ENCODE measurements at regions not wholly inside any gene's neighbourhood (a gene's known extent, or its start where the extent isn't known, plus 50 kb on each side); places are given as distances from the start of the nearest gene placed in this dataset.

- DNase-seq (ENCODE audit: low read depth in 2 of 2) = no peak
Measured at GRCh38 chr2:45178854-45179253, 169.6 kb upstream of the SIX2 start.

GRCh38 chr2:45178359-45178758 lies 169.1 kb upstream of the SIX2 start:
- DNase-seq (ENCODE audit: low read depth in 2 of 2) = no peak

GRCh38 chr2:45177870-45178269 lies 168.6 kb upstream of the SIX2 start:
- DNase-seq (ENCODE audit: low read depth in 2 of 2) = no peak

GRCh38 chr2:45176390-45176789 lies 167.1 kb upstream of the SIX2 start:
- DNase-seq (ENCODE audit: low read depth in 2 of 2) = no peak

- DNase-seq (ENCODE audit: low read depth in 2 of 2) = no peak
Measured at GRCh38 chr2:45173513-45173912, 164.3 kb upstream of the SIX2 start.

- DNase-seq (ENCODE audit: low read depth in 2 of 2) = no peak
Measured at GRCh38 chr2:45172760-45173392, 163.6 kb upstream of the SIX2 start.

- DNase-seq (ENCODE audit: low read depth in 2 of 2) = no peak
Measured at GRCh38 chr2:45172142-45172541, 162.9 kb upstream of the SIX2 start.

- no peak for DNase-seq (ENCODE audit: low read depth in 2 of 2)
Measured at GRCh38 chr2:45171136-45171501, 161.9 kb upstream of the SIX2 start.

GRCh38 chr2:45170191-45171135 lies 161.2 kb upstream of the SIX2 start:
- DNase-seq (ENCODE audit: low read depth in 2 of 2) = no peak

- no peak for DNase-seq (ENCODE audit: low read depth in 2 of 2)
Measured at GRCh38 chr2:45169339-45170190, 160.3 kb upstream of the SIX2 start.

- no peak for DNase-seq (ENCODE audit: low read depth in 2 of 2)
Measured at GRCh38 chr2:45168711-45169338, 159.6 kb upstream of the SIX2 start.

GRCh38 chr2:45167920-45168629 lies 158.8 kb upstream of the SIX2 start:
- DNase-seq (ENCODE audit: low read depth in 2 of 2) = no peak

GRCh38 chr2:45166229-45166890 lies 157.1 kb upstream of the SIX2 start:
- no peak for DNase-seq (ENCODE audit: low read depth in 2 of 2)

- no peak for DNase-seq (ENCODE audit: low read depth in 2 of 2)
Measured at GRCh38 chr2:45162711-45163110, 153.5 kb upstream of the SIX2 start.

GRCh38 chr2:45156605-45157004 lies 147.4 kb upstream of the SIX2 start:
- DNase-seq (ENCODE audit: low read depth in 2 of 2) = no peak

- DNase-seq (ENCODE audit: low read depth in 2 of 2) = no peak
Measured at GRCh38 chr2:45154606-45155155, 145.4 kb upstream of the SIX2 start.

- DNase-seq (ENCODE audit: low read depth in 2 of 2) = no peak
Measured at GRCh38 chr2:45154144-45154543, 144.9 kb upstream of the SIX2 start.

- no peak for DNase-seq (ENCODE audit: low read depth in 2 of 2)
Measured at GRCh38 chr2:45153121-45153520, 143.9 kb upstream of the SIX2 start.

GRCh38 chr2:45152691-45153090 lies 143.4 kb upstream of the SIX2 start:
- no peak for DNase-seq (ENCODE audit: low read depth in 2 of 2)
